NB4 (cell line): ENCODE measurements at regions not wholly inside any gene's neighbourhood (a gene's known extent, or its start where the extent isn't known, plus 50 kb on each side); places are given as distances from the start of the nearest gene placed in this dataset.

ENCODE experiments used
- TF ChIP-seq, protein P1 (sequence below): IDR thresholded peaks from one replicate; pipeline ENCODE4 v1.5.1; 2012; ENCODE audit warnings: low read depth, low read length
- TF ChIP-seq, protein P2 (sequence below): IDR thresholded peaks from 2 replicates; pipeline ENCODE4 v1.6.1; 2011; ENCODE audit warnings: low read depth, low read length

DNA sequence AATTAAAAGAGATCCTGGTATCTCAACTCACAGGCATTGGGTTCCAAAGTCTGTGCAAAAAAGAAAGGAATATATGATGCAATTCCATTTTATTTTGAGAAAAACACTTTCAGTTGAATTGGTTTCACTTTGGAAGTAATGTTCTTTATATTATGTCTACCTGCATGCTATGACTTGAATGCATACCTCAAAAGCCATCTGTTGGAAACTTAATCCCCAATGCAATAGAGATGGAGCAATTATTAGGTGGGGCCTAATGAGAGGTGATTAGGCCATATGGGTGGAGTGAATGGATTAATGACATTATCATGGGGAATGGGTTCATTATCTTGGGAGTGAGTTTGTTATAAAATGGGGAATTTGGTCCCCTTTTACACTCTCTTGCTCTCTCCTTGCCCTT is 293.3 kb downstream of the CSNK1G3 start:
- TF ChIP-seq, protein P1, sequence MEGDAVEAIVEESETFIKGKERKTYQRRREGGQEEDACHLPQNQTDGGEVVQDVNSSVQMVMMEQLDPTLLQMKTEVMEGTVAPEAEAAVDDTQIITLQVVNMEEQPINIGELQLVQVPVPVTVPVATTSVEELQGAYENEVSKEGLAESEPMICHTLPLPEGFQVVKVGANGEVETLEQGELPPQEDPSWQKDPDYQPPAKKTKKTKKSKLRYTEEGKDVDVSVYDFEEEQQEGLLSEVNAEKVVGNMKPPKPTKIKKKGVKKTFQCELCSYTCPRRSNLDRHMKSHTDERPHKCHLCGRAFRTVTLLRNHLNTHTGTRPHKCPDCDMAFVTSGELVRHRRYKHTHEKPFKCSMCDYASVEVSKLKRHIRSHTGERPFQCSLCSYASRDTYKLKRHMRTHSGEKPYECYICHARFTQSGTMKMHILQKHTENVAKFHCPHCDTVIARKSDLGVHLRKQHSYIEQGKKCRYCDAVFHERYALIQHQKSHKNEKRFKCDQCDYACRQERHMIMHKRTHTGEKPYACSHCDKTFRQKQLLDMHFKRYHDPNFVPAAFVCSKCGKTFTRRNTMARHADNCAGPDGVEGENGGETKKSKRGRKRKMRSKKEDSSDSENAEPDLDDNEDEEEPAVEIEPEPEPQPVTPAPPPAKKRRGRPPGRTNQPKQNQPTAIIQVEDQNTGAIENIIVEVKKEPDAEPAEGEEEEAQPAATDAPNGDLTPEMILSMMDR: no peak
- TF ChIP-seq, protein P2, sequence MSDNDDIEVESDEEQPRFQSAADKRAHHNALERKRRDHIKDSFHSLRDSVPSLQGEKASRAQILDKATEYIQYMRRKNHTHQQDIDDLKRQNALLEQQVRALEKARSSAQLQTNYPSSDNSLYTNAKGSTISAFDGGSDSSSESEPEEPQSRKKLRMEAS: no peak
